ENCODE measurements at regions not wholly inside any gene's neighbourhood (a gene's known extent, or its start where the extent isn't known, plus 50 kb on each side); places are given as distances from the start of the nearest gene placed in this dataset.

GRCh38 chr6:50585441-50586330 lies 127.6 kb upstream of the TFAP2D start:
- intact Hi-C loops (cut with DNase I), result no loop called here
- no peak for TF ChIP-seq POLR2AphosphoS5 (IDR thresholded peaks at IDR 0.05)
- TF ChIP-seq CTCF (IDR thresholded peaks at IDR 0.05), result no peak
- TF ChIP-seq EP300 (IDR thresholded peaks at IDR 0.05), result no peak
- no peak for TF ChIP-seq POLR2A (IDR thresholded peaks at IDR 0.05)
- Histone ChIP-seq H3K27ac (no peak overlapping the region), H3K27me3 (no peaks in the 10 kb centered on the region), H3K36me3 (no peaks in the 10 kb centered on the region), H3K4me3 (no peak overlapping the region), H3K9me3 (no peaks in the 10 kb centered on the region), H3K4me1 (no peaks in the 10 kb centered on the region)
- no peak for DNase-seq
- WGBS, 2 donors, result 80 to 81% methylated on average over 15 of the region's 15 CpGs

- H3K9me3 ChIP-seq, result no peaks in the 10 kb centered on the region
- TF ChIP-seq POLR2A (IDR thresholded peaks at IDR 0.05) (no peak), POLR2AphosphoS5 (IDR thresholded peaks at IDR 0.05) (no peak), EP300 (IDR thresholded peaks at IDR 0.05) (no peak), CTCF (IDR thresholded peaks at IDR 0.05) (no peak)
- H3K27me3 ChIP-seq, result no peaks in the 10 kb centered on the region
- DNase-seq, result no peak
- H3K4me3 ChIP-seq, result no peak overlapping the region
- no peak overlapping the region for H3K27ac ChIP-seq
- H3K4me1 ChIP-seq, result no peaks in the 10 kb centered on the region
- intact Hi-C loops (cut with DNase I), result no loop called here
- H3K36me3 ChIP-seq, result no peaks in the 10 kb centered on the region
- WGBS, 2 donors, result 92 to 94% methylated on average over 2 of the region's 2 CpGs
Measured at GRCh38 chr6:50586331-50586675, 127.0 kb upstream of the TFAP2D start.

DNA sequence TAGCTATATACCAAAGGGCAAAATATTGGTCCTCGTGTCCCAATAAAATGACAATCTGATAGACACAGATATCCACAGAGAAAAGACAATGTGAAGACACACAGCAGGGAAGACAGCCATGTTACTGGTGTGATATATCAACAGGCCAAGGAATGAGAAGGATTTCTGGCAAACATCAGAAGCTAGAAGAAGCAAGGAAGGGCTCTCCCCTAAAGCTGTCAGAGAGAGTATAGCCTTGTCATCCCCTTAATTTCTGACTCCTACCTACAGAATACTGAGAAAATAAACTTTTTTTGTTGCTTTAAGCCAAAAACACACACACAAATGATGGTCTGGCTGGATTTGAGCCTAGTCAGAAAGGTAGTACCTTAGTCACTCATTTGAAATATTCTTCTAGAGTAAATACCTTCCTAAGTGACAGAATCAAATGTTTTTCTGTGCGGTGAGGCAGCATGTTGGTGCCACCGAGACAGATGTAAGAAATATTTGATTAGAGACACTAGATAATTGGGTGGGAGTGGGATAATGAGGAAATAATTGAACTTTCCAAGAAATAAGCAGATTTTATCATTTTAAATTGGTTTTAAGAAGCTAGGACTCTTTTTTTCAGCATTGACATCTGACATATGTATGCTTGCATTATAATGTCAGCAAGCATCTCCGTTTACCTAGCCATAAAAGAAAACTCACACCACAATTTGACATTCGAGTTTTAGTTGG lies 123.4 kb upstream of the TFAP2D start:
- WGBS, 2 donors, result 54 to 70% methylated on average over 5 of the region's 5 CpGs
- intact Hi-C loops (cut with DNase I), result loop anchor here (5.0 kb wide), 1 partner anchor 458 kb away; no protein-coding TSS in a partner anchor
- TF ChIP-seq POLR2A (IDR thresholded peaks at IDR 0.05) (no peak), POLR2AphosphoS5 (IDR thresholded peaks at IDR 0.05) (no peak)

GRCh38 chr6:50591135-50591534 lies 122.2 kb upstream of the TFAP2D start:
- intact Hi-C loops (cut with DNase I), result loop anchor here (5.0 kb wide), 1 partner anchor 459 kb away; no protein-coding TSS in a partner anchor
- no peaks in the 10 kb centered on the region for H3K27me3 ChIP-seq
- WGBS, 2 donors, result 52 to 56% methylated on average over 4 of the region's 4 CpGs
- no peaks in the 10 kb centered on the region for H3K36me3 ChIP-seq
- TF ChIP-seq POLR2AphosphoS5 (IDR thresholded peaks at IDR 0.05) (no peak), CTCF (IDR thresholded peaks at IDR 0.05) (no peak), POLR2A (IDR thresholded peaks at IDR 0.05) (no peak), EP300 (IDR thresholded peaks at IDR 0.05) (no peak)
- no peaks in the 10 kb centered on the region for H3K4me1 ChIP-seq
- H3K27ac ChIP-seq, result no peak overlapping the region
- no peak for DNase-seq
- H3K4me3 ChIP-seq, result no peak overlapping the region
- H3K9me3 ChIP-seq, result no peaks in the 10 kb centered on the region

More for the DNA sequence above, 123.4 kb upstream of the TFAP2D start:
- Histone ChIP-seq H3K9me3 (no peaks in the 10 kb centered on the region), H3K4me1 (no peaks in the 10 kb centered on the region), H3K27me3 (no peaks in the 10 kb centered on the region), H3K4me3 (no peak overlapping the region), H3K36me3 (no peaks in the 10 kb centered on the region), H3K27ac (no peak overlapping the region)
- no peak for DNase-seq

DNA sequence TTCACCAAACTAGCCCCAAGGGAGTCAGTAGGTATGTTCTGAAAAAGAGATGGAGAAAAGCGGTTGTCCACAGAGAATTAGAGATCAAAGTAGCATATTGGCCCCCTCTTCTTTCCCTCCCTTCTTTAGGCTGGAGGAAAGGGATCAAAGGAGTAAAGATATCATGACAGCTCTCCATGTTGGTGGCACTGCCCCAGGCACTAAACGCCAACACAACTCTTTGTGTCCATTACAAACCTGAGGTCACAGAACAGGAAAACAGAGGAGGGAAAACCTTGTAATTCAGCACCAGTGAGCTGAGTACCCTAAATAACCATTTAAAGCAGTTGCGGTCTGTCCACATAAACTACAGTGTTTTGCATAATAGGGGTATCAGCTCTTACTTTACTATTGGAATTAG lies 113.0 kb upstream of the TFAP2D start:
- no peaks in the 10 kb centered on the region for H3K27me3 ChIP-seq
- no peak overlapping the region for H3K27ac ChIP-seq
- H3K36me3 ChIP-seq, result no peaks in the 10 kb centered on the region
- 88 to 91% methylated on average over 3 of the region's 3 CpGs for WGBS, 2 donors
- intact Hi-C loops (cut with DNase I), result no loop called here
- H3K9me3 ChIP-seq, result no peaks in the 10 kb centered on the region
- H3K4me3 ChIP-seq, result no peak overlapping the region
- no peak for DNase-seq
- TF ChIP-seq POLR2A (IDR thresholded peaks at IDR 0.05), result no peak
- no peak for TF ChIP-seq CTCF (IDR thresholded peaks at IDR 0.05)
- no peak for TF ChIP-seq EP300 (IDR thresholded peaks at IDR 0.05)
- no peak for TF ChIP-seq POLR2AphosphoS5 (IDR thresholded peaks at IDR 0.05)
- no peaks in the 10 kb centered on the region for H3K4me1 ChIP-seq

All from sigmoid colon (tissue), 6 donors.